SK-N-SH treated with all-trans-retinoic acid at 6 μM for 48 hours (cell line): ENCODE measurements at regions not wholly inside any gene's neighbourhood (a gene's known extent, or its start where the extent isn't known, plus 50 kb on each side); places are given as distances from the start of the nearest gene placed in this dataset.

Experiments
- ATAC-seq: fragments of 200-7000 bp; cut with Tn5 transposase; 3 replicates; pipeline ENCODE4 v1.9.1; 2020; ENCODE audit warnings: mild to moderate bottlenecking, moderate library complexity
- ARNTL ChIP-seq: fragments of 450-650 bp; formaldehyde crosslinking; IDR thresholded peaks from 2 replicates; pipeline ENCODE4 v1.5.0; 2020; ENCODE audit warnings: low read depth, mild to moderate bottlenecking, moderate library complexity, borderline replicate concordance
- BACH2 ChIP-seq: fragments of 250-450 bp; sonication (Bioruptor Pico); IDR thresholded peaks from 2 replicates; pipeline ENCODE4 v1.9.0; 2021; ENCODE audit warnings: mild to moderate bottlenecking, borderline replicate concordance
- CREB5 ChIP-seq: fragments of 250-450 bp; sonication (Bioruptor Pico); IDR thresholded peaks from 2 replicates; pipeline ENCODE4 v1.5.1; 2020; ENCODE audit warnings: low read depth, mild to moderate bottlenecking, moderate library complexity
- CSDC2 ChIP-seq: fragments of 250-450 bp; sonication (Bioruptor Pico); IDR thresholded peaks from 2 replicates; pipeline ENCODE4 v1.5.0; 2020; ENCODE audit warnings: mild to moderate bottlenecking, moderate library complexity
- CSRNP3 ChIP-seq: fragments of 250-450 bp; sonication (Bioruptor Pico); IDR thresholded peaks from 2 replicates; pipeline ENCODE4 v1.5.1; 2021; ENCODE audit warnings: mild to moderate bottlenecking, moderate library complexity
- ESRRG ChIP-seq: fragments of 250-450 bp; sonication (Bioruptor Pico); IDR thresholded peaks from 2 replicates; pipeline ENCODE4 v1.6.1; 2021; ENCODE audit warnings: mild to moderate bottlenecking
- GLIS3 ChIP-seq: fragments of 250-450 bp; sonication (Bioruptor Pico); IDR thresholded peaks from 2 replicates; pipeline ENCODE4 v1.5.0; 2020; ENCODE audit warnings: mild to moderate bottlenecking, moderate library complexity
- OSR1 ChIP-seq: fragments of 250-450 bp; sonication (Bioruptor Pico); IDR thresholded peaks from 2 replicates; pipeline ENCODE4 v1.8.0; 2022; ENCODE audit warnings: moderate library complexity, mild to moderate bottlenecking, inconsistent platforms
- PATZ1 ChIP-seq: fragments of 250-450 bp; sonication (Bioruptor Pico); IDR thresholded peaks from 2 replicates; pipeline ENCODE4 v1.8.0; 2020; ENCODE audit warnings: mild to moderate bottlenecking, moderate library complexity, borderline replicate concordance
- POU6F1 ChIP-seq: fragments of 250-450 bp; sonication (Bioruptor Pico); IDR thresholded peaks from 2 replicates; pipeline ENCODE4 v1.8.0; 2021; ENCODE audit warnings: low read depth, mild to moderate bottlenecking, moderate library complexity, borderline replicate concordance
- TCF4 ChIP-seq: fragments of 250-450 bp; sonication (Bioruptor Pico); IDR thresholded peaks from 2 replicates; pipeline ENCODE4 v1.8.0; 2021; ENCODE audit warnings: mild to moderate bottlenecking, moderate library complexity, borderline replicate concordance
- TOX ChIP-seq: fragments of 250-450 bp; sonication (Bioruptor Pico); IDR thresholded peaks from 2 replicates; pipeline ENCODE4 v1.8.0; 2021; ENCODE audit warnings: mild to moderate bottlenecking, moderate library complexity, borderline replicate concordance
- TSHZ2 ChIP-seq: fragments of 250-450 bp; sonication (Bioruptor Pico); IDR thresholded peaks from 2 replicates; pipeline ENCODE4 v1.5.0; 2020; ENCODE audit warnings: mild to moderate bottlenecking, moderate library complexity
- ZC3H10 ChIP-seq: fragments of 250-450 bp; sonication (Bioruptor Pico); IDR thresholded peaks from 2 replicates; pipeline ENCODE4 v1.5.1; 2021; ENCODE audit warnings: mild to moderate bottlenecking, moderate library complexity
- ZFP30 ChIP-seq: fragments of 450-650 bp; formaldehyde crosslinking; IDR thresholded peaks from 2 replicates; pipeline ENCODE4 v1.5.0; 2022; ENCODE audit warnings: mild to moderate bottlenecking, moderate library complexity
- ZNF565 ChIP-seq: fragments of 450-650 bp; formaldehyde crosslinking; conservative IDR thresholded peaks from 2 replicates; pipeline ENCODE4 v1.5.0; 2020; ENCODE audit warnings: low read depth, mild to moderate bottlenecking, moderate library complexity
- ZNF70 ChIP-seq: fragments of 450-650 bp; formaldehyde crosslinking; IDR thresholded peaks from 2 replicates; pipeline ENCODE4 v1.5.0; 2020; ENCODE audit warnings: mild to moderate bottlenecking, moderate library complexity

GRCh38 chr9:96158147-96158546 is 143.8 kb downstream of the HSD17B3 start:
- no peak for ATAC-seq
- no peak for TF ChIP-seq CSDC2
- no peak for TF ChIP-seq POU6F1 (CRISPR knock-in tag)
- no peak for TF ChIP-seq TOX (CRISPR knock-in tag)
- TF ChIP-seq ESRRG (CRISPR knock-in tag), result no peak
- TF ChIP-seq GLIS3, result no peak
- no peak for TF ChIP-seq PATZ1 (CRISPR knock-in tag)
- TF ChIP-seq BACH2 (CRISPR knock-in tag), result no peak
- no peak for TF ChIP-seq OSR1 (CRISPR knock-in tag)
- TF ChIP-seq, all 23 proteins: peak for 0

GRCh38 chr9:96157675-96158074 is 144.3 kb downstream of the HSD17B3 start:
- TF ChIP-seq ESRRG (CRISPR knock-in tag), result no peak
- no peak for TF ChIP-seq CREB5 (CRISPR knock-in tag)
- no peak for TF ChIP-seq TCF4 (CRISPR knock-in tag)
- TF ChIP-seq, all 23 proteins: peak for 0
- ATAC-seq, result no peak

- ATAC-seq, result no peak
- TF ChIP-seq TCF4 (CRISPR knock-in tag) (no peak), BACH2 (CRISPR knock-in tag) (no peak), POU6F1 (CRISPR knock-in tag) (no peak), ZFP30 (CRISPR knock-in tag) (no peak), ZC3H10 (CRISPR knock-in tag) (no peak), PATZ1 (CRISPR knock-in tag) (no peak), CREB5 (CRISPR knock-in tag) (no peak), TSHZ2 (CRISPR knock-in tag) (no peak), CSRNP3 (CRISPR knock-in tag) (no peak), ZNF70 (CRISPR knock-in tag) (no peak), CSDC2 (no peak), ZNF565 (CRISPR knock-in tag) (no peak), ARNTL (CRISPR knock-in tag) (no peak), ESRRG (CRISPR knock-in tag) (no peak)
Measured at GRCh38 chr9:96156171-96156974, 145.6 kb downstream of the HSD17B3 start.
